Bronchial epithelial cell (primary cell): ENCODE measurements at regions not wholly inside any gene's neighbourhood (a gene's known extent, or its start where the extent isn't known, plus 50 kb on each side); places are given as distances from the start of the nearest gene placed in this dataset.

Experiments used
- DNase-seq: peaks from one replicate; pipeline ENCODE4 v3.0.0-alpha.2; 2010; ENCODE audit warnings: low read depth
- FAIRE-seq: peaks from 2 replicates; lab custom pipeline; 2011; peaks lifted over from hg19 to GRCh38; lab: Jason Lieb, UNC
- H3K27me3 ChIP-seq: 2 replicates; pipeline ENCODE4 v1.5.1; 2011; ENCODE audit warnings: low read length; ENCODE audit not compliant: control insufficient read depth, insufficient read depth
- H3K36me3 ChIP-seq: 2 replicates; pipeline ENCODE4 v1.5.1; 2011; ENCODE audit warnings: low read length; ENCODE audit not compliant: control insufficient read depth, insufficient read depth
- H3K4me3 ChIP-seq: 2 replicates; pipeline ENCODE4 v1.5.1; 2011; ENCODE audit warnings: mild to moderate bottlenecking, low read depth, low read length, control low read depth
- TF ChIP-seq, protein P1 (sequence below): IDR thresholded peaks from 2 replicates; pipeline ENCODE4 v1.5.1; 2011; ENCODE audit warnings: mild to moderate bottlenecking, moderate library complexity, low read length, control low read depth, inconsistent platforms; ENCODE audit not compliant: insufficient read depth, severe bottlenecking

DNA sequence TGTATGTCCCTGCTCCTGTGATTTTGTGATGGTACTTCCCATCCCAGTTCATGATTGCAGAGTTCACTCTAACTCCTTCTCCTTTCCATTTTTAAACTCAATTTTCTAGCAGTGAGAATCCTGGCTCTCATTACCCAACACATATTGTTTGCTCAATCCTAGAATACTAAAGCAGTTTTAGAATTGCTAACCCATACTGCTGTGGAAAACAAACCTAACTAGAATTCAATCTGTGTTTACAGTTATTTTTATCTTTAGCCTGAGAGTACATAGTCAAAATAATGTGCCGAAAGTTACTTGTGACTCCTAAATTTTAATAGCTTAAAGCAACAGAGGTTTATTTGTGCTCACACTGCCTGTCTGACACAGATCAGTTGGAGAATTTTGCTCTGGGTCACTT is 508.0 kb downstream of the AACS start:
- H3K4me3 ChIP-seq, result no peak overlapping the region
- no peak for FAIRE-seq
- TF ChIP-seq, protein P1, sequence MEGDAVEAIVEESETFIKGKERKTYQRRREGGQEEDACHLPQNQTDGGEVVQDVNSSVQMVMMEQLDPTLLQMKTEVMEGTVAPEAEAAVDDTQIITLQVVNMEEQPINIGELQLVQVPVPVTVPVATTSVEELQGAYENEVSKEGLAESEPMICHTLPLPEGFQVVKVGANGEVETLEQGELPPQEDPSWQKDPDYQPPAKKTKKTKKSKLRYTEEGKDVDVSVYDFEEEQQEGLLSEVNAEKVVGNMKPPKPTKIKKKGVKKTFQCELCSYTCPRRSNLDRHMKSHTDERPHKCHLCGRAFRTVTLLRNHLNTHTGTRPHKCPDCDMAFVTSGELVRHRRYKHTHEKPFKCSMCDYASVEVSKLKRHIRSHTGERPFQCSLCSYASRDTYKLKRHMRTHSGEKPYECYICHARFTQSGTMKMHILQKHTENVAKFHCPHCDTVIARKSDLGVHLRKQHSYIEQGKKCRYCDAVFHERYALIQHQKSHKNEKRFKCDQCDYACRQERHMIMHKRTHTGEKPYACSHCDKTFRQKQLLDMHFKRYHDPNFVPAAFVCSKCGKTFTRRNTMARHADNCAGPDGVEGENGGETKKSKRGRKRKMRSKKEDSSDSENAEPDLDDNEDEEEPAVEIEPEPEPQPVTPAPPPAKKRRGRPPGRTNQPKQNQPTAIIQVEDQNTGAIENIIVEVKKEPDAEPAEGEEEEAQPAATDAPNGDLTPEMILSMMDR, result no peak
- no peak for DNase-seq
- H3K36me3 ChIP-seq, result no peaks in the 10 kb centered on the region
- H3K27me3 ChIP-seq, result no peaks in the 10 kb centered on the region

DNA sequence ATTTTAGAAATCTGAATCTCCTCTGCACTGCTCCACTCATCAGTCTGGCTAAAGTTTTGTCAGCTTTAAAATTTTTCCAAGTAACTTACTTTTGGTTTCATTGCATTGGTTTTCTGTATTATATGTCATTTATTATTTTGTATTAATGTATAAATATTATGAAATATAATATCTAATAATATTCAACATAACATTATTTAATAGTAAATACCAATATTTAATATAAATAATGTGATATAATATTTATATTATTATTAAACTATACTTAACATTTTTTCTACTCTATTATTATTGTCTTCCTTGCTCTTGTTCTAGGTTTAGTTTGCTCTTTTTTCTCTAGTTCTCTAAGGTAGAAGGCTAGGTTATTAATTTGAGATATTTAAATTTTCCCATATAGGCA is 512.1 kb downstream of the AACS start:
- no peaks in the 10 kb centered on the region for H3K27me3 ChIP-seq
- no peaks in the 10 kb centered on the region for H3K36me3 ChIP-seq
- DNase-seq (no peak), FAIRE-seq (no peak)
- H3K4me3 ChIP-seq, result no peak overlapping the region
- TF ChIP-seq, protein P1, result no peak

DNA sequence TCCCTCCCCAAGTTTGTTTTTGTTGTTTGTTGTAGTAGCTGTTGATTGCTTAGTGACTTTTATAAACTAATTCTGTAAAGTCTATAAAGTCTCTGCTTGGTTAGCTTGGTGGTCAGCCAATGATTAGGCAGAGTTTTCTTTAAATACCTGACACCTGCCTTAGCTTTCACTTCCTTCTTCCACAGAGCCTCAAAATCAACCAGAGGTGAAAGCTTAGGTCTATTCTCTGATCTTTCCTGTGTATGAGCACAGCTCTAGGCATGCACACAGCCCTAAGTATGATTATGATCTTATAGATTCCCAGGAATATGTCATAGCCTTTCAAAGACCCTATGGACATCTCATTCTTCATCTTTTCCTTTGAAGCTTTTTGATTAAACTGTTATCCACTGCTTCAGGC is 514.7 kb downstream of the AACS start:
- Histone ChIP-seq H3K27me3 (no peaks in the 10 kb centered on the region), H3K4me3 (no peak overlapping the region), H3K36me3 (no peaks in the 10 kb centered on the region)
- TF ChIP-seq, protein P1, result no peak
- FAIRE-seq, result no peak
- DNase-seq, result no peak

DNA sequence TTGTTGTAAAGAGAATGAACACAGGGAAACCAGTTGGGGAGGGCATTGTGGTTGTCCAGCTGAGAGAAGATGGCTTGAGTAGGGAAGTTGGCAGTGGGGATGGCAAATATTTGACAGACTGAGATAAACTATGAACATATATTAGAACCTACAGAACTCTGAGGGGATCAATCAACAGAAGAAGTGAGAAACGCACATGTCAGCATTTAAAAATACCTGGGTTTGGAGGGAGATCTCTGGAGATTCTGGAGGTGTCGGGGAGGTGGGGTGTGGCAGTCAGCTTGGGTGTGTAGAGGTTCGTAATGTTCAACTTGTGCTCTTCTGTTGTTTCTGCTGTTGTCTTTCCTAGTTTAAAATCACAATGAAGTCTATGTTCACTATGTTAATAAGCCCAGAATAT is 517.8 kb downstream of the AACS start:
- Histone ChIP-seq H3K36me3 (no peaks in the 10 kb centered on the region), H3K4me3 (no peak overlapping the region), H3K27me3 (no peaks in the 10 kb centered on the region)
- DNase-seq (no peak), FAIRE-seq (no peak)
- TF ChIP-seq, protein P1, result no peak

DNA sequence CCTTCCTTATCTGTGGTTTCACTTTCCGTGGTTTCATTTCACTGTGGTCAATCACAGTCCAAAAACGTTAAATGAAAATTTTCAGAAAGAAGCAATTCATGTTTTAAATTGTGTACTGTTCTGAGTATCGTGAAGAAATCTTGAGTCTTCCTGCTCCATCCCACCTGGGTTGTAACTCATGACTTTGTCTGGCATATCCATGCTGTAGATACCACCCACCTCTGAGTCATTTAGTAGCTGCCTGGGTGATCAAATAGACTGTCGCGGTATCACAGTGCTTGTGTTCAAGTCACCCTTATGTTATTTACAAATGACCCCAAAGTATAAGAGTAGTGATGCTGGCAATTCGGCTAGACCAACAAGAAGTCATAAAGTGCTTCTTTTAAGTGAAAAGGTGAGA is 521.2 kb downstream of the AACS start:
- no peak for FAIRE-seq
- H3K36me3 ChIP-seq, result no peaks in the 10 kb centered on the region
- TF ChIP-seq, protein P1, result no peak
- H3K27me3 ChIP-seq, result no peaks in the 10 kb centered on the region
- DNase-seq, result no peak
- H3K4me3 ChIP-seq, result no peak overlapping the region

DNA sequence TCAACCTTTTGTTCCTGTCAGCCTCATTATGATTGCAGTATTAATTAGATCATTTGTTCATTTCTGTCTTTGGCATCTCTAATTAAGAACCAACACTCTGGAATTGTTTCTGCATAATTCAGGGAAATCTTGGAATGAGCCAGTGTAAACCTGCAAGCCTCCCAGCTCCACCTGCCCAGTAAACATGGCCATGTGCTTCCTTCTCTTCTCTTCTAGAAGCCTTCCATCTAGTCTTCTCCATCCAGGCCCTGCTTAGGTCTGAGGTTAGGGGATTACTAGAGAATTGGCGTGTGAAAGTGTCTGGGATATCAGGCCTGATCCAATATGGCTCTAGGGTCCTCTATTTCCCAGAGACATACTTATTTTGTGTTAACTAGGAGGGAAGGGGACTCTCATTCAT is 528.0 kb downstream of the AACS start:
- no peak for FAIRE-seq
- Histone ChIP-seq H3K4me3 (no peak overlapping the region), H3K27me3 (no peaks in the 10 kb centered on the region), H3K36me3 (no peaks in the 10 kb centered on the region)
- TF ChIP-seq, protein P1, result no peak
- DNase-seq, result no peak
